MM.1S (cell line): ENCODE measurements at regions not wholly inside any gene's neighbourhood (a gene's known extent, or its start where the extent isn't known, plus 50 kb on each side); places are given as distances from the start of the nearest gene placed in this dataset.

Source experiments
- DNase-seq: peaks from one replicate; pipeline ENCODE4 v3.0.0-alpha.2; 2015
- H2AFZ ChIP-seq: fragments of 300-600 bp; sonication (generic); 2 replicates; pipeline ENCODE4 v1.6.0; 2016; ENCODE audit warnings: antibody characterized with exemption, low read length
- H3F3A ChIP-seq: fragments of 300-600 bp; sonication (generic); 2 replicates; pipeline ENCODE4 v1.6.1; 2016; ENCODE audit warnings: mild to moderate bottlenecking, antibody characterized with exemption, low read length, moderate library complexity, mixed read lengths; ENCODE audit not compliant: insufficient read depth
- H3K27ac ChIP-seq: fragments of 300-600 bp; sonication (generic); 2 replicates; pipeline ENCODE4 v1.5.1; 2016; ENCODE audit warnings: mild to moderate bottlenecking, low read length
- H3K27me3 ChIP-seq: fragments of 300-600 bp; sonication (generic); replicated peaks from 2 replicates; pipeline ENCODE4 v1.6.0; 2016; ENCODE audit warnings: low read length; ENCODE audit not compliant: insufficient read depth
- H3K36me3 ChIP-seq: fragments of 300-600 bp; sonication (generic); replicated peaks from 2 replicates; pipeline ENCODE4 v1.6.1; 2016; ENCODE audit warnings: mild to moderate bottlenecking, low read length, mixed read lengths; ENCODE audit not compliant: insufficient read depth
- H3K4me1 ChIP-seq: fragments of 300-600 bp; sonication (generic); 2 replicates; pipeline ENCODE4 v1.6.1; 2016; ENCODE audit warnings: low read length, mixed read lengths
- H3K4me2 ChIP-seq: fragments of 300-600 bp; sonication (generic); 2 replicates; pipeline ENCODE4 v1.6.0; 2016; ENCODE audit warnings: low read depth, low read length
- H3K4me3 ChIP-seq: fragments of 300-600 bp; sonication (generic); 2 replicates; pipeline ENCODE4 v1.5.1; 2016; ENCODE audit warnings: low read length, mixed read lengths
- H3K79me2 ChIP-seq: fragments of 300-600 bp; sonication (generic); 2 replicates; pipeline ENCODE4 v1.6.1; 2016; ENCODE audit warnings: mixed run types, low read length, mixed read lengths
- H3K9ac ChIP-seq: fragments of 300-600 bp; sonication (generic); 2 replicates; pipeline ENCODE4 v1.6.1; 2016; ENCODE audit warnings: low read length, mixed read lengths
- H3K9me2 ChIP-seq: fragments of 300-600 bp; sonication (generic); replicated peaks from 2 replicates; pipeline ENCODE4 v1.6.1; 2016; ENCODE audit warnings: mild to moderate bottlenecking, low read length, mixed read lengths; ENCODE audit not compliant: insufficient read depth
- H3K9me3 ChIP-seq: fragments of 300-600 bp; sonication (generic); replicated peaks from 2 replicates; pipeline ENCODE4 v1.6.1; 2016; ENCODE audit warnings: mild to moderate bottlenecking, low read length, mixed read lengths; ENCODE audit not compliant: insufficient read depth
- H4K20me1 ChIP-seq: fragments of 300-600 bp; sonication (generic); 2 replicates; pipeline ENCODE4 v1.6.1; 2016; ENCODE audit warnings: mild to moderate bottlenecking, low read length, moderate library complexity, mixed read lengths; ENCODE audit not compliant: insufficient read depth
- CTCF ChIP-seq: fragments of 300-600 bp; sonication (generic); IDR thresholded peaks from 2 replicates; pipeline ENCODE4 v1.5.1; 2016; ENCODE audit warnings: antibody characterized with exemption, low read length, mixed read lengths
- EZH2 ChIP-seq: fragments of 300-600 bp; sonication (generic); optimal IDR thresholded peaks from 2 replicates; pipeline ENCODE3; 2017; ENCODE audit warnings: low read depth, mild to moderate bottlenecking, antibody characterized with exemption, low read length, mixed read lengths
- EZH2phosphoT487 ChIP-seq: fragments of 300-600 bp; sonication (generic); IDR thresholded peaks from 2 replicates; pipeline ENCODE4 v1.6.1; 2018; ENCODE audit warnings: antibody characterized with exemption, low read length

GRCh38 chr1:56074007-56074651 is 505.2 kb downstream of the PLPP3 start:
- Histone ChIP-seq H4K20me1 (no peaks in the 10 kb centered on the region), H3K79me2 (no peaks in the 10 kb centered on the region), H3K9ac (no peak overlapping the region), H3K9me3 (no peaks in the 10 kb centered on the region), H3K4me1 (no peaks in the 10 kb centered on the region), H3K9me2 (no peaks in the 10 kb centered on the region), H3F3A (no peaks in the 10 kb centered on the region), H3K36me3 (no peaks in the 10 kb centered on the region), H3K4me3 (no peak overlapping the region), H3K27ac (no peak overlapping the region), H3K4me2 (no peak overlapping the region), H3K27me3 (no peaks in the 10 kb centered on the region), H2AFZ (no peak overlapping the region)
- TF ChIP-seq CTCF (no peak), EZH2 (no peak), EZH2phosphoT487 (no peak)
- no peak for DNase-seq

- Histone ChIP-seq H3K36me3 (no peaks in the 10 kb centered on the region), H3K27ac (no peak overlapping the region), H3K9ac (no peak overlapping the region), H4K20me1 (no peaks in the 10 kb centered on the region), H3K9me2 (no peaks in the 10 kb centered on the region), H3K27me3 (no peaks in the 10 kb centered on the region), H3F3A (no peaks in the 10 kb centered on the region), H3K4me1 (no peaks in the 10 kb centered on the region), H3K4me3 (no peak overlapping the region), H3K4me2 (no peak overlapping the region), H3K79me2 (no peaks in the 10 kb centered on the region), H2AFZ (no peak overlapping the region), H3K9me3 (no peaks in the 10 kb centered on the region)
- DNase-seq: no peak
- TF ChIP-seq EZH2: no peak
- TF ChIP-seq CTCF: no peak
- no peak for TF ChIP-seq EZH2phosphoT487
These were observed 505.8 kb downstream of the PLPP3 start for GRCh38 chr1:56073614-56074006.

GRCh38 chr1:56073206-56073605 is 506.2 kb downstream of the PLPP3 start:
- DNase-seq: no peak
- Histone ChIP-seq H3K36me3 (no peaks in the 10 kb centered on the region), H4K20me1 (no peaks in the 10 kb centered on the region), H3K4me2 (no peak overlapping the region), H3F3A (no peaks in the 10 kb centered on the region), H3K4me1 (no peaks in the 10 kb centered on the region), H3K27me3 (no peaks in the 10 kb centered on the region), H3K9me3 (no peaks in the 10 kb centered on the region), H3K9ac (no peak overlapping the region), H3K4me3 (no peak overlapping the region), H3K79me2 (no peaks in the 10 kb centered on the region), H2AFZ (no peak overlapping the region), H3K27ac (no peak overlapping the region), H3K9me2 (no peaks in the 10 kb centered on the region)
- TF ChIP-seq CTCF (no peak), EZH2phosphoT487 (no peak), EZH2 (no peak)
